SK-N-SH (cell line): ENCODE measurements at regions not wholly inside any gene's neighbourhood (a gene's known extent, or its start where the extent isn't known, plus 50 kb on each side); places are given as distances from the start of the nearest gene placed in this dataset.

Experiments
- CTCF ChIA-PET: fragments of 300-600, 350-600 bp; formaldehyde crosslinking; extraction: SDS; loops from one replicate; lab custom pipeline; 2021; lab: Yijun Ruan, JAX
- POLR2A ChIA-PET: fragments of 350-600 bp; sonication (Branson Sonifier 250); formaldehyde crosslinking; extraction: SDS; loops from one replicate; lab custom pipeline; 2020; ENCODE audit warnings: antibody characterized with exemption, inconsistent platforms; lab: Yijun Ruan, JAX
- DNase-seq: peaks from one replicate; pipeline ENCODE4 v3.0.0; 2012
- H2AFZ ChIP-seq: fragments of 200-600 bp; sonication (generic); 2 replicates; pipeline ENCODE4 v1.8.1; 2016; ENCODE audit warnings: antibody characterized with exemption, mild to moderate bottlenecking, low read depth
- H3F3A ChIP-seq: fragments of 200-600 bp; sonication (generic); replicated peaks from 2 replicates; pipeline ENCODE3; 2016; ENCODE audit warnings: antibody characterized with exemption, mild to moderate bottlenecking; ENCODE audit not compliant: insufficient read depth
- H3K27ac ChIP-seq, 2 experiments: fragments of 200-500 bp in 1 of 2; fragments of 200-600 bp in 1 of 2; sonication (Bioruptor generic) in 1 of 2; sonication (generic), shearing (Covaris generic) in 1 of 2; 2 replicates each; pipeline versions ENCODE4 v1.5.1 to v1.6.1; 2014 to 2016; ENCODE audit warnings: low read depth in 2 of 2, inconsistent platforms in 1 of 2, low read length in 1 of 2, mild to moderate bottlenecking in 1 of 2, mixed read lengths in 1 of 2
- H3K27me3 ChIP-seq: fragments of 200-600 bp; sonication (generic), shearing (Covaris generic); 2 replicates; pipeline ENCODE4 v1.6.1; 2016; ENCODE audit warnings: mixed run types; ENCODE audit not compliant: insufficient read depth
- H3K36me3 ChIP-seq, 2 experiments: fragments of 200-500 bp in 1 of 2; fragments of 200-600 bp in 1 of 2; sonication (Bioruptor generic) in 1 of 2; sonication (generic) in 1 of 2; replicated peaks in 1 of 2; 2 replicates each; pipeline versions ENCODE3 to v1.5.1; 2014 to 2016; ENCODE audit warnings: low read length in 1 of 2, mild to moderate bottlenecking in 1 of 2; ENCODE audit not compliant: insufficient read depth in 2 of 2, control insufficient read depth in 1 of 2
- H3K4me1 ChIP-seq, 2 experiments: fragments of 200-500 bp in 1 of 2; fragments of 200-600 bp in 1 of 2; sonication (Bioruptor generic) in 1 of 2; sonication (generic), shearing (Covaris generic) in 1 of 2; 2 replicates each; pipeline versions ENCODE4 v1.5.1 to v1.6.1; 2014 to 2016; ENCODE audit warnings: low read depth in 1 of 2, low read length in 1 of 2, mixed run types in 1 of 2; ENCODE audit not compliant: insufficient read depth in 2 of 2, control insufficient read depth in 1 of 2
- H3K4me2 ChIP-seq: fragments of 200-600 bp; sonication (generic), shearing (Covaris generic); 2 replicates; pipeline ENCODE4 v1.6.1; 2017; ENCODE audit warnings: mixed run types
- H3K4me3 ChIP-seq, 2 experiments: fragments of 200-500 bp in 1 of 2; fragments of 200-600 bp in 1 of 2; sonication (Bioruptor generic) in 1 of 2; sonication (generic), shearing (Covaris generic) in 1 of 2; 2 replicates each; pipeline versions ENCODE4 v1.5.1 to v1.8.1; 2014 to 2016; ENCODE audit warnings: low read depth in 2 of 2, inconsistent platforms in 1 of 2, low read length in 1 of 2, mild to moderate bottlenecking in 1 of 2, mixed read lengths in 1 of 2, moderate library complexity in 1 of 2
- H3K79me2 ChIP-seq: fragments of 200-600 bp; sonication (generic); 2 replicates; pipeline ENCODE4 v1.8.1; 2017; ENCODE audit warnings: mild to moderate bottlenecking; ENCODE audit not compliant: insufficient read depth
- H3K9ac ChIP-seq: fragments of 200-600 bp; sonication (generic); 2 replicates; pipeline ENCODE4 v1.6.1; 2017; ENCODE audit warnings: mixed run types
- H3K9me2 ChIP-seq: fragments of 200-600 bp; sonication (generic); 2 replicates; pipeline ENCODE4 v1.6.1; 2017; ENCODE audit warnings: mixed run types
- H3K9me3 ChIP-seq: fragments of 200-600 bp; sonication (generic); 2 replicates; pipeline ENCODE4 v1.6.1; 2017; ENCODE audit warnings: mixed run types, mild to moderate bottlenecking, moderate library complexity
- H4K20me1 ChIP-seq: fragments of 200-600 bp; sonication (generic); 2 replicates; pipeline ENCODE4 v1.6.1; 2017; ENCODE audit warnings: mild to moderate bottlenecking, mixed run types; ENCODE audit not compliant: insufficient read depth
- EZH2phosphoT487 ChIP-seq: fragments of 200-600 bp; sonication (generic); IDR thresholded peaks from 2 replicates; pipeline ENCODE4 v1.6.1; 2017; ENCODE audit warnings: low read depth, mixed run types, mild to moderate bottlenecking, antibody characterized with exemption, moderate library complexity, borderline replicate concordance
- GATA2 ChIP-seq: sonication (generic); formaldehyde crosslinking; IDR thresholded peaks from 2 replicates; pipeline ENCODE4 v1.5.0; 2020; ENCODE audit warnings: mild to moderate bottlenecking, missing genetic modification reagents
- JUND ChIP-seq: IDR thresholded peaks from 2 replicates; pipeline ENCODE4 v1.4.0; 2012
- MEF2A ChIP-seq: IDR thresholded peaks from 2 replicates; pipeline ENCODE4 v1.4.0; 2012; ENCODE audit warnings: low read depth, borderline replicate concordance
- NFIC ChIP-seq: IDR thresholded peaks from 2 replicates; pipeline ENCODE4 v1.4.0; 2012; ENCODE audit warnings: borderline replicate concordance
- POLR2AphosphoS5 ChIP-seq: IDR thresholded peaks from 2 replicates; pipeline ENCODE4 v1.6.1; 2012; ENCODE audit warnings: low read depth, low read length
- REST ChIP-seq: IDR thresholded peaks from 2 replicates; pipeline ENCODE4 v1.6.1; 2012; ENCODE audit warnings: mild to moderate bottlenecking, low read depth, low read length, moderate library complexity
- RXRA ChIP-seq: IDR thresholded peaks from 2 replicates; pipeline ENCODE4 v1.4.0; 2012; ENCODE audit warnings: low read depth, mild to moderate bottlenecking, borderline replicate concordance
- TAF1 ChIP-seq: IDR thresholded peaks from 2 replicates; pipeline ENCODE4 v1.6.1; 2012; ENCODE audit warnings: low read depth, mild to moderate bottlenecking, low read length, moderate library complexity, borderline replicate concordance
- TCF12 ChIP-seq: IDR thresholded peaks from 2 replicates; pipeline ENCODE4 v1.4.0; 2012
- USF2 ChIP-seq: fragments of 150-350 bp; IDR thresholded peaks from 2 replicates; pipeline ENCODE4 v1.6.1; 2017; ENCODE audit warnings: antibody characterized with exemption, low read length, low read depth, borderline replicate concordance
- ZBTB33 ChIP-seq: IDR thresholded peaks from 2 replicates; pipeline ENCODE4 v1.4.0; 2012; ENCODE audit warnings: low read depth, borderline replicate concordance
- WGBS: methylation state at CpG from one replicate; pipeline ENCODE4 v1.1.6; 2017; ENCODE audit warnings: low lambda C conversion rate; 5-methylcytosine and 5-hydroxymethylcytosine counted together

- no peak for DNase-seq
- Histone ChIP-seq H3K79me2 (peaks cover 9% of the 10 kb centered on the region; the same call in 1 of the 2 replicates), H3K4me3 (no peak overlapping the region), H2AFZ (no peak overlapping the region), H3K27ac (no peak overlapping the region), H3K4me2 (no peak overlapping the region), H3K9me2 (no peaks in the 10 kb centered on the region), H4K20me1 (no peaks in the 10 kb centered on the region), H3K9me3 (no peaks in the 10 kb centered on the region), H3K27me3 (no peaks in the 10 kb centered on the region), H3K9ac (no peak overlapping the region), H3K4me1 (peaks cover 0 to 13% of the 10 kb centered on the region in 2 experiments; a peak in 2 of 4 replicates), H3K36me3 (no peaks in the 10 kb centered on the region), H3F3A (peaks cover 13% of the 10 kb centered on the region)
- WGBS: 76% methylated on average over 9 of the region's 9 CpGs
- ChIA-PET POLR2A (no interaction called here), CTCF (interaction anchor here (2.4 to 31.1 kb wide), 3 partner anchors 11 to 46 kb away, joined by 7 to 766 read pairs (median 14); no protein-coding TSS in a partner anchor)
- no peak for TF ChIP-seq USF2
- no peak for TF ChIP-seq POLR2AphosphoS5
- TF ChIP-seq EZH2phosphoT487: no peak
Observed at GRCh38 chr15:89405494-89405893, 70.9 kb upstream of the POLG start.

- no peak for TF ChIP-seq REST
- no peak for TF ChIP-seq JUND
- no peak for TF ChIP-seq MEF2A
- no peak for TF ChIP-seq ZBTB33
- no peak for TF ChIP-seq TCF12
- no peak for TF ChIP-seq GATA2 (CRISPR knock-in tag)
- TF ChIP-seq NFIC: no peak
- TF ChIP-seq RXRA: no peak
- TF ChIP-seq TAF1: no peak
- TF ChIP-seq, all 33 proteins: peak for 0
- H3K4me3 ChIP-seq: no peak overlapping the region
- WGBS: 92% methylated on average over 3 of the region's 3 CpGs
- H3F3A ChIP-seq: peaks cover 13% of the 10 kb centered on the region
- no peak overlapping the region for H2AFZ ChIP-seq
- H3K9me2 ChIP-seq: no peaks in the 10 kb centered on the region
- POLR2A ChIA-PET: interaction anchor here (1.2 kb wide), 1 partner anchor 40 kb away, joined by 3 read pairs; no protein-coding TSS in a partner anchor
- H3K9ac ChIP-seq: no peak overlapping the region
- CTCF ChIA-PET: interaction anchor here (0.9 to 31.1 kb wide), 6 partner anchors 12 to 68 kb away, joined by 3 to 766 read pairs (median 10); no protein-coding TSS in a partner anchor
- H3K79me2 ChIP-seq: peaks cover 9% of the 10 kb centered on the region; the same call in 1 of the 2 replicates
- no peaks in the 10 kb centered on the region for H3K27me3 ChIP-seq
- H3K36me3 ChIP-seq: no peaks in the 10 kb centered on the region
- H3K9me3 ChIP-seq: no peaks in the 10 kb centered on the region
- peaks cover 0 to 15% of the 10 kb centered on the region in 2 experiments; a peak in 2 of 4 replicates for H3K4me1 ChIP-seq
- no peak for DNase-seq
- H4K20me1 ChIP-seq: no peaks in the 10 kb centered on the region
- H3K4me2 ChIP-seq: no peak overlapping the region
- no peak overlapping the region for H3K27ac ChIP-seq
Observed at GRCh38 chr15:89404023-89404422, 69.4 kb upstream of the POLG start.
